Stomach (tissue), 4 donors: ENCODE measurements at regions not wholly inside any gene's neighbourhood (a gene's known extent, or its start where the extent isn't known, plus 50 kb on each side); places are given as distances from the start of the nearest gene placed in this dataset.

Source experiments
- POLR2A ChIP-seq, 4 donors: fragments of 450-650 bp; IDR thresholded peaks; one replicate each; pipeline ENCODE4 v1.6.1; 2016; ENCODE audit warnings: antibody characterized with exemption in 4 of 4, control low read depth in 2 of 4, mild to moderate bottlenecking in 1 of 4, moderate library complexity in 1 of 4
- POLR2AphosphoS5 ChIP-seq, 3 donors: sonication (generic); formaldehyde crosslinking; IDR thresholded peaks; one replicate each; pipeline ENCODE4 v1.6.1; 2016; ENCODE audit warnings: antibody characterized with exemption in 3 of 3
- TF ChIP-seq, protein P1 (sequence below), 7 experiments: fragments of 450-650 bp in 4 of 7; fragments of 200-600 bp in 3 of 7; sonication (generic) in 3 of 7; IDR thresholded peaks; one replicate each; pipeline ENCODE4 v1.5.1; 2016 to 2019; ENCODE audit warnings: antibody characterized with exemption in 7 of 7, control low read depth in 2 of 7, mild to moderate bottlenecking in 1 of 7

DNA sequence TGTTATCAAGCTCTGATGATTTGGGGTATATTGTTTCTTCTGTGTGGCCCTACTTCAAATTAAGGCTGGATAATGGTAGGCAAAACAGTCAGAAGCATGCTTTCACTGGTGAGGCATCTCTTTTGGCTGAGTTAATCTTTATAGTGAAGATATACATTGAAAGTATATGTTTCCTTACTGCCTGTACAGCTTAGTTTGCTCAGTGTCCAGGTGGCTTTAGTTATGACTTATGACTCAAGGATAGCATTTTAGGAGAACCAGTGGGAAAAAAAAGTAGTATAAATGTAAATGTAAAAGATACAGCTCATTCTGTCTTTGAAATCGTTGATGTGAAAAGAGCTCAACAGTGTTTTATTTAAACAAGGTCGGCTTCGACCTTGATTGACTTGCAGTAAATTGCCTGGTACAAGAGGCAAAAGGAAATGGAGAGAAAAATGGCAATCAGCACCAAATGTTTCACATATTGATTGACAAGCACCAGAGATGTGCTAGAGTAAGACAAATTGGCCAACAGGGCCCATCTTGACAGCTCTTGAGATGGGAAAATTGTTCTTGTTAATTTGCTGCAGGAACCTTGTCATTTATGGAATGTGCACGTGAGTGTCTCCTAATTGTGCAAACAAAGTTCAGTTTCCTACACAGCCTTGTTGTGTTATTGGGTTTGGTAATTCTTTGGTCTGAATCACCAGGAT is 447.4 kb upstream of the WWC1 start:
- TF ChIP-seq, protein P1, sequence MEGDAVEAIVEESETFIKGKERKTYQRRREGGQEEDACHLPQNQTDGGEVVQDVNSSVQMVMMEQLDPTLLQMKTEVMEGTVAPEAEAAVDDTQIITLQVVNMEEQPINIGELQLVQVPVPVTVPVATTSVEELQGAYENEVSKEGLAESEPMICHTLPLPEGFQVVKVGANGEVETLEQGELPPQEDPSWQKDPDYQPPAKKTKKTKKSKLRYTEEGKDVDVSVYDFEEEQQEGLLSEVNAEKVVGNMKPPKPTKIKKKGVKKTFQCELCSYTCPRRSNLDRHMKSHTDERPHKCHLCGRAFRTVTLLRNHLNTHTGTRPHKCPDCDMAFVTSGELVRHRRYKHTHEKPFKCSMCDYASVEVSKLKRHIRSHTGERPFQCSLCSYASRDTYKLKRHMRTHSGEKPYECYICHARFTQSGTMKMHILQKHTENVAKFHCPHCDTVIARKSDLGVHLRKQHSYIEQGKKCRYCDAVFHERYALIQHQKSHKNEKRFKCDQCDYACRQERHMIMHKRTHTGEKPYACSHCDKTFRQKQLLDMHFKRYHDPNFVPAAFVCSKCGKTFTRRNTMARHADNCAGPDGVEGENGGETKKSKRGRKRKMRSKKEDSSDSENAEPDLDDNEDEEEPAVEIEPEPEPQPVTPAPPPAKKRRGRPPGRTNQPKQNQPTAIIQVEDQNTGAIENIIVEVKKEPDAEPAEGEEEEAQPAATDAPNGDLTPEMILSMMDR (IDR thresholded peaks at IDR 0.05): no peak
- TF ChIP-seq POLR2A (IDR thresholded peaks at IDR 0.05) (no peak), POLR2AphosphoS5 (IDR thresholded peaks at IDR 0.05) (no peak)
